ENCODE measurements at regions not wholly inside any gene's neighbourhood (a gene's known extent, or its start where the extent isn't known, plus 50 kb on each side); places are given as distances from the start of the nearest gene placed in this dataset.

DNA sequence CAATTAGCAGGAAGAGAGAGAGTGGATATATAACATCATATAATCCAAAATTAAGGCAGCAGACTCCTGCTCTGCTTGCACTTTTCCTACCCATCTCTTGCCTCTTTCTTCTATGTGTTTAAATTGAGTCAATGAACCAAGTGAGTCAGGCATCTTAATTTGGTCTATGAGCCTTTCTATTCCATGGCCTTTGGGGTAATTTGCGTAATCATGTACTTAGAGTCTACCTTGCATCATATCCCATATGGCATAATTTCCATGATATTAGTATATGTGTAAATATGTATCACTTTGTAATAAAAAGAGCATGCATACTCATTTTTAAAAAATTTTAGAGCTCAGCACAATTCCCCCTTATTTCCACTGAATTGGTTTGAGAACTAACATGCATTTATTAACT lies 555.2 kb downstream of the STK39 start:
- TF ChIP-seq EZH2 (IDR thresholded peaks at IDR 0.05; ENCODE audit: borderline replicate concordance, insufficient read depth, low read length, poor library complexity, severe bottlenecking) (no peak), POLR2AphosphoS5 (IDR thresholded peaks at IDR 0.05) (no peak), RAD21 (conservative IDR thresholded peaks at IDR 0.05) (no peak), EP300 (conservative IDR thresholded peaks at IDR 0.05; ENCODE audit: poor library complexity, severe bottlenecking) (no peak), MXI1 (conservative IDR thresholded peaks at IDR 0.05; ENCODE audit: poor library complexity, severe bottlenecking) (no peak), TAF1 (IDR thresholded peaks at IDR 0.05; ENCODE audit: low read depth) (no peak)
- TF ChIP-seq, protein P1, sequence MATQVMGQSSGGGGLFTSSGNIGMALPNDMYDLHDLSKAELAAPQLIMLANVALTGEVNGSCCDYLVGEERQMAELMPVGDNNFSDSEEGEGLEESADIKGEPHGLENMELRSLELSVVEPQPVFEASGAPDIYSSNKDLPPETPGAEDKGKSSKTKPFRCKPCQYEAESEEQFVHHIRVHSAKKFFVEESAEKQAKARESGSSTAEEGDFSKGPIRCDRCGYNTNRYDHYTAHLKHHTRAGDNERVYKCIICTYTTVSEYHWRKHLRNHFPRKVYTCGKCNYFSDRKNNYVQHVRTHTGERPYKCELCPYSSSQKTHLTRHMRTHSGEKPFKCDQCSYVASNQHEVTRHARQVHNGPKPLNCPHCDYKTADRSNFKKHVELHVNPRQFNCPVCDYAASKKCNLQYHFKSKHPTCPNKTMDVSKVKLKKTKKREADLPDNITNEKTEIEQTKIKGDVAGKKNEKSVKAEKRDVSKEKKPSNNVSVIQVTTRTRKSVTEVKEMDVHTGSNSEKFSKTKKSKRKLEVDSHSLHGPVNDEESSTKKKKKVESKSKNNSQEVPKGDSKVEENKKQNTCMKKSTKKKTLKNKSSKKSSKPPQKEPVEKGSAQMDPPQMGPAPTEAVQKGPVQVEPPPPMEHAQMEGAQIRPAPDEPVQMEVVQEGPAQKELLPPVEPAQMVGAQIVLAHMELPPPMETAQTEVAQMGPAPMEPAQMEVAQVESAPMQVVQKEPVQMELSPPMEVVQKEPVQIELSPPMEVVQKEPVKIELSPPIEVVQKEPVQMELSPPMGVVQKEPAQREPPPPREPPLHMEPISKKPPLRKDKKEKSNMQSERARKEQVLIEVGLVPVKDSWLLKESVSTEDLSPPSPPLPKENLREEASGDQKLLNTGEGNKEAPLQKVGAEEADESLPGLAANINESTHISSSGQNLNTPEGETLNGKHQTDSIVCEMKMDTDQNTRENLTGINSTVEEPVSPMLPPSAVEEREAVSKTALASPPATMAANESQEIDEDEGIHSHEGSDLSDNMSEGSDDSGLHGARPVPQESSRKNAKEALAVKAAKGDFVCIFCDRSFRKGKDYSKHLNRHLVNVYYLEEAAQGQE (IDR thresholded peaks at IDR 0.05; ENCODE audit: borderline replicate concordance), result no peak
- TF ChIP-seq, protein P2, sequence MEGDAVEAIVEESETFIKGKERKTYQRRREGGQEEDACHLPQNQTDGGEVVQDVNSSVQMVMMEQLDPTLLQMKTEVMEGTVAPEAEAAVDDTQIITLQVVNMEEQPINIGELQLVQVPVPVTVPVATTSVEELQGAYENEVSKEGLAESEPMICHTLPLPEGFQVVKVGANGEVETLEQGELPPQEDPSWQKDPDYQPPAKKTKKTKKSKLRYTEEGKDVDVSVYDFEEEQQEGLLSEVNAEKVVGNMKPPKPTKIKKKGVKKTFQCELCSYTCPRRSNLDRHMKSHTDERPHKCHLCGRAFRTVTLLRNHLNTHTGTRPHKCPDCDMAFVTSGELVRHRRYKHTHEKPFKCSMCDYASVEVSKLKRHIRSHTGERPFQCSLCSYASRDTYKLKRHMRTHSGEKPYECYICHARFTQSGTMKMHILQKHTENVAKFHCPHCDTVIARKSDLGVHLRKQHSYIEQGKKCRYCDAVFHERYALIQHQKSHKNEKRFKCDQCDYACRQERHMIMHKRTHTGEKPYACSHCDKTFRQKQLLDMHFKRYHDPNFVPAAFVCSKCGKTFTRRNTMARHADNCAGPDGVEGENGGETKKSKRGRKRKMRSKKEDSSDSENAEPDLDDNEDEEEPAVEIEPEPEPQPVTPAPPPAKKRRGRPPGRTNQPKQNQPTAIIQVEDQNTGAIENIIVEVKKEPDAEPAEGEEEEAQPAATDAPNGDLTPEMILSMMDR (IDR thresholded peaks at IDR 0.05; ENCODE audit: poor library complexity, severe bottlenecking), result no peak
- Histone ChIP-seq H3K4me2 (ENCODE audit: low read length) (no peak overlapping the region), H2AFZ (ENCODE audit: low read depth, low read length) (no peak overlapping the region), H3F3A (ENCODE audit: insufficient read depth, low read length, poor library complexity, severe bottlenecking) (no peaks in the 10 kb centered on the region), H3K27me3 (ENCODE audit: insufficient read depth, low read depth, low read length) (no peaks in the 10 kb centered on the region), H4K20me1 (ENCODE audit: insufficient read depth) (no peaks in the 10 kb centered on the region), H3K4me3 (ENCODE audit: low read length) (no peak overlapping the region), H3K9me2 (ENCODE audit: insufficient read depth, low read length) (no peaks in the 10 kb centered on the region), H3K27ac (ENCODE audit: low read length) (no peak overlapping the region), H3K9ac (ENCODE audit: low read length) (no peak overlapping the region), H3K79me2 (replicated peaks; ENCODE audit: insufficient read depth, low read length) (no peaks in the 10 kb centered on the region), H3K9me3 (ENCODE audit: low read length) (no peaks in the 10 kb centered on the region), H3K36me3 (ENCODE audit: insufficient read depth, low read length) (no peaks in the 10 kb centered on the region)

DNA sequence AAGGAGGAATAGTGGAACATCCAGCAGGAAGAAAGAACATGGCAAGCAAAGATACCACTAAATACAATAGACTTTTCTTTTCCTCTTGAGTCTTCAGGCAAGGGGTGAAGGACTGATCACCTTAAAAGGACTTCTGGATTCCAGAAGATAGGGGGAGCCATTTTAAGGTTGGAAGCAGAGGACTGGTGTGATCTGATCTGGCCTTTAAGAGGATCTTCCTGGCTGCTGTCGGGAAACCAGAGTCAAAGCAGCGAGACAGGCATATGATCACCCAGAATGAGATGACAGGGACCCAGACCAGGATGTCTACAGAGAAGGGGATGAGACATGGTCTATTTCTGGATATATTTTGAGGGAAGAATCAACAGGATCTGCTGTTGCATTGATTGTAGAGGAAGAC lies 558.0 kb downstream of the STK39 start:
- Histone ChIP-seq H3F3A (ENCODE audit: insufficient read depth, low read length, poor library complexity, severe bottlenecking) (no peaks in the 10 kb centered on the region), H3K9me2 (ENCODE audit: insufficient read depth, low read length) (no peaks in the 10 kb centered on the region), H3K79me2 (replicated peaks; ENCODE audit: insufficient read depth, low read length) (no peaks in the 10 kb centered on the region), H3K9ac (ENCODE audit: low read length) (no peak overlapping the region), H3K27me3 (ENCODE audit: insufficient read depth, low read depth, low read length) (no peaks in the 10 kb centered on the region), H3K4me3 (ENCODE audit: low read length) (no peak overlapping the region), H3K9me3 (ENCODE audit: low read length) (no peaks in the 10 kb centered on the region), H3K4me2 (ENCODE audit: low read length) (no peak overlapping the region), H2AFZ (ENCODE audit: low read depth, low read length) (no peak overlapping the region), H3K36me3 (ENCODE audit: insufficient read depth, low read length) (no peaks in the 10 kb centered on the region), H4K20me1 (ENCODE audit: insufficient read depth) (no peaks in the 10 kb centered on the region), H3K27ac (ENCODE audit: low read length) (no peak overlapping the region)
- TF ChIP-seq, protein P2 (IDR thresholded peaks at IDR 0.05; ENCODE audit: poor library complexity, severe bottlenecking), result no peak
- no peak for TF ChIP-seq TAF1 (IDR thresholded peaks at IDR 0.05; ENCODE audit: low read depth)
- TF ChIP-seq, protein P1 (IDR thresholded peaks at IDR 0.05; ENCODE audit: borderline replicate concordance), result no peak
- no peak for TF ChIP-seq SMC3 (conservative IDR thresholded peaks at IDR 0.05; ENCODE audit: poor library complexity)
- no peak for TF ChIP-seq EP300 (conservative IDR thresholded peaks at IDR 0.05; ENCODE audit: poor library complexity, severe bottlenecking)

Measured in neural cell (in vitro differentiated cells).